OCI-LY1 (cell line): ENCODE measurements at regions not wholly inside any gene's neighbourhood (a gene's known extent, or its start where the extent isn't known, plus 50 kb on each side); places are given as distances from the start of the nearest gene placed in this dataset.

ENCODE experiments used
- CTCF ChIP-seq: fragments of 200-600 bp; sonication (generic), shearing (Covaris generic); IDR thresholded peaks from 2 replicates; pipeline ENCODE4 v1.5.1; 2017; ENCODE audit warnings: mild to moderate bottlenecking, antibody characterized with exemption, low read length, moderate library complexity, mixed read lengths
- EZH2 ChIP-seq: fragments of 200-600 bp; sonication (generic), shearing (Covaris generic); IDR thresholded peaks from 2 replicates; pipeline ENCODE4 v1.8.0; 2017; ENCODE audit warnings: borderline replicate concordance, mixed run types, mild to moderate bottlenecking, antibody characterized with exemption, low read length, moderate library complexity, mixed read lengths

GRCh38 chr13:33994826-33995502 lies 177.0 kb downstream of the RFC3 start:
- no peak for TF ChIP-seq EZH2
- no peak for TF ChIP-seq CTCF
